ENCODE measurements at regions not wholly inside any gene's neighbourhood (a gene's known extent, or its start where the extent isn't known, plus 50 kb on each side); places are given as distances from the start of the nearest gene placed in this dataset.

DNA sequence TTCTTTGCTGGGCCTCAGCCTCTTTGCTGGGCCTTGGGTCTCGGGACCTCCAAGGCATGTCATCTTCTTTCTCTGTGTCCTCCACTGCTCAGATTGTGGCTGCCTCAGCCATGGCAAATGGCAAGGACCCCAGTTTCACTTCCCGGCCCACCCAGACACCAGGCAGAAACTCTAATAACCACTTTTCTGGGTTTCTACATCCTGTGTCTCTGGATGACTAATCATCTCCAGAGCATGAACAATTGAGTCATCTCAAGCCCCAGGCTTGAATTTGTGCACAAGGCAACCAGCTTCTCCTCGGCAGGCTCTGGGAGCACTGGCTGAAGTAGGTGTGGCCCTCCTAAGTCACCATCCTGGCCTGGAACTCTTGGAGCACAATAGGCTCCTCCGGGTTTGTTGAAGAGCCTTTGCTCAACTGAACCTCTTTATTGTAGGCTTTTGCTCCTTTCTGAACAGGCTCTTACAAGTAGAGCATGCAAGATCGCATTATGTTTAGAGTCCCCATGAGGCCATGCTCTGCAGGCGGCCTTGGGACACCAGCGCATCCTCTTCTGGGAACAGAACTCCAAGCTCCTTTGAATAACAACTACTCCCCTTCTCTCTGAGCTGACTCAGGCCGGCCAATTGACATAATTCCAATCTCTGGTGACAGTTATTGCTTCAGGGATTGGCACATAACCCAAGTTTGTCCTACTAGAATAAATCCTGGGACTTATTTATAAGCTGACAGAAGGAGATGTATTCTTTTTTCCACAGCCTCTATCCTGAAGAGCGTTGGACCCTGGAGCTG lies 218.1 kb downstream of the WDR11 start:
- intact Hi-C loops (cut with DNase I), result no loop called here
- Histone ChIP-seq H3K9me3 (ENCODE audit: control insufficient read depth, low read length) (peaks cover 2% of the 10 kb centered on the region), H3K27ac (ENCODE audit: low read depth in 1 of 2, low read length in 2 of 2) (no peak overlapping the region), H3K36me3 (ENCODE audit: control insufficient read depth in 1 of 2, insufficient read depth in 2 of 2, low read length in 1 of 2) (no peaks in the 10 kb centered on the region), H3K4me3 (ENCODE audit: low read length in 2 of 2) (no peak overlapping the region), H3K27me3 (ENCODE audit: control insufficient read depth in 1 of 2, insufficient read depth in 2 of 2, low read length in 1 of 2) (no peaks in the 10 kb centered on the region), H3K4me1 (ENCODE audit: control insufficient read depth in 1 of 2, insufficient read depth in 2 of 2, low read length in 2 of 2) (no peaks in the 10 kb centered on the region)
- ATAC-seq (ENCODE audit: low FRiP score), result no peak
- DNase-seq, result no peak
- 91 to 93% methylated on average over 9 of the region's 9 CpGs for WGBS, 2 donors

DNA sequence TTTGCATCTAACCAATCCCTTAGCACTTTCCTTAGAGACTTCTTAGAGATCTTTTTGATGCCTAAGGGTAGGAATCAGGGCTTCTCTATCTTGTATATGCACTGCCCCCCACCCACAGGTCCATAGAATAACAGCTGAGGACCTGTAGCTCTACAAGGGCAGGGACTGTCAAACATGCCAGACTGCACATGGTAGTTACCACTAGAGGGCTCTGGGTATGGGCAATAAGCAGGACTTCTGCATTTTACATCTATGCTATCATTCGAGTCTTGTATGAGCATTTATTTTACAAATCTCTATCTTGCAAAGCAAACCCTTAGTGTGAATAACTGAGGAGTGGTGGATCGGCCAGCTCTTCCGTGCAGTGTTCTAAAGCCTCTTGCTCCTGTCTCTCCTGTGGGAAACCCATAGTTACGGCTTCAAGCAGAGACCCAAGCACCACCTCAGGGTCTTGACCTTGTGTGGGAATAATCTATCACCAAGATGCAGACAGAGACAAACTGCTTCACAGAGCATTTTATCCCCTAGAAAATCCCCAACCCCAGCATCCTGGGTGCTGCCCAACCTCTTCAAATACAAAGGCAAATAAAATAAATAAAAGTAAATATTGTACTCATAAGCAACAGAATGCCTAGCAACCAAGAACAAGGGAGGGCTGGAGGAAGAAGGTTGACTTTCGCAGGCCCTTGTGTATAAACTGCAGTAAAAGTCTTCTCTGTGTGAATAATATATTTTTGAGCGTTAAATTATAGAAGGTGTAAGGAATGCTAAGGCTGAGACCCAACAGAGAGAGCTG lies 219.3 kb downstream of the WDR11 start:
- Histone ChIP-seq H3K4me3 (ENCODE audit: low read length in 2 of 2) (no peak overlapping the region), H3K27ac (ENCODE audit: low read depth in 1 of 2, low read length in 2 of 2) (no peak overlapping the region), H3K36me3 (ENCODE audit: control insufficient read depth in 1 of 2, insufficient read depth in 2 of 2, low read length in 1 of 2) (no peaks in the 10 kb centered on the region), H3K27me3 (ENCODE audit: control insufficient read depth in 1 of 2, insufficient read depth in 2 of 2, low read length in 1 of 2) (no peaks in the 10 kb centered on the region), H3K4me1 (ENCODE audit: control insufficient read depth in 1 of 2, insufficient read depth in 2 of 2, low read length in 2 of 2) (no peaks in the 10 kb centered on the region), H3K9me3 (ENCODE audit: control insufficient read depth, low read length) (peaks cover 2% of the 10 kb centered on the region)
- DNase-seq (no peak), ATAC-seq (ENCODE audit: low FRiP score) (no peak)
- 87% methylated on average over 6 of the region's 6 CpGs for WGBS, 2 donors
- intact Hi-C loops (cut with DNase I), result no loop called here

DNA sequence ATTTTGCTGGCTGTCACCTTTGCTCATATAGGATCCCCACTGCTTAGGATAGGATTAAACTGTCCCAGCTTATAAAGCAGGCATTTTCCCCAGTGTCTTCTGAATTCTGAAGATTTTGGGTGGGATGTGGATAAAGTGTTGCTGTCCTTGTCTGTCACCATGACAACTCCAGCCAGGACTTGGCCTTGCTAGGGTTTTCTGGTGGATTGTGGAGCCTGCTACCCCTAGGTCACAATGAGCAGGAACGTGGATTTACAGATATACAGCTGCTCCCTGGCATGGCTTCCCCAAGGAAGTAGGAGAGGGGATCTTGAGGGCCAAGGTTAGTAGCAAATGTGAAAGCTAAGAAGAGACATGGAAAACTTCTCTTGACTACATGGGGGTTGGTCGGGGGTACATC lies 220.7 kb downstream of the WDR11 start:
- Histone ChIP-seq H3K4me3 (ENCODE audit: low read length in 2 of 2) (no peak overlapping the region), H3K4me1 (ENCODE audit: control insufficient read depth in 1 of 2, insufficient read depth in 2 of 2, low read length in 2 of 2) (no peaks in the 10 kb centered on the region), H3K36me3 (ENCODE audit: control insufficient read depth in 1 of 2, insufficient read depth in 2 of 2, low read length in 1 of 2) (no peaks in the 10 kb centered on the region), H3K27ac (ENCODE audit: low read depth in 1 of 2, low read length in 2 of 2) (no peak overlapping the region), H3K9me3 (ENCODE audit: control insufficient read depth, low read length) (peaks cover 2% of the 10 kb centered on the region), H3K27me3 (ENCODE audit: control insufficient read depth in 1 of 2, insufficient read depth in 2 of 2, low read length in 1 of 2) (no peaks in the 10 kb centered on the region)
- ATAC-seq (ENCODE audit: low FRiP score) (no peak), DNase-seq (no peak)
- WGBS, 2 donors, result 58 to 79% methylated on average over 2 of the region's 2 CpGs
- intact Hi-C loops (cut with DNase I), result no loop called here

DNA sequence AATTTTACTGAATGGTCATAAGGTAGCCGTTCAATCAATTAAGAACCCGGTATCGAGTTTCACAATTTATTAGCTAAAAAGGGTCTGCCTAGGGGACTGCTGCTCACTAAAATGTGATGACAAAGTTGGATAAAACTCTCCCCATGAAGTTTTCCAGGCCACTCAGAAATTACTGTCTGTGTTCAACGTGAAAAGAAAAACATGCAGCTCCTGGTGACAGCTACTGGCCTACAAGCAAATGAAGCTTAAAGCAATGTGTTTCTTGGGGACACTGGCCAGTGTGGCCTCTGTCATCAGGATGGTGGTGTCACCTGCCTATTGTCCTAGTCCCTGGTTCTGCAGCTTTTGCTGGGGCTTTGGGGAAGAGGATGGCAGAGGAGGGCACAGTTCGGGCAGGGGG lies 222.6 kb downstream of the WDR11 start:
- Histone ChIP-seq H3K9me3 (ENCODE audit: control insufficient read depth, low read length) (no peaks in the 10 kb centered on the region), H3K4me1 (ENCODE audit: control insufficient read depth in 1 of 2, insufficient read depth in 2 of 2, low read length in 2 of 2) (no peaks in the 10 kb centered on the region), H3K4me3 (ENCODE audit: low read length in 2 of 2) (no peak overlapping the region), H3K27ac (ENCODE audit: low read depth in 1 of 2, low read length in 2 of 2) (no peak overlapping the region), H3K36me3 (ENCODE audit: control insufficient read depth in 1 of 2, insufficient read depth in 2 of 2, low read length in 1 of 2) (no peaks in the 10 kb centered on the region), H3K27me3 (ENCODE audit: control insufficient read depth in 1 of 2, insufficient read depth in 2 of 2, low read length in 1 of 2) (no peaks in the 10 kb centered on the region)
- DNase-seq, result no peak
- intact Hi-C loops (cut with DNase I), result no loop called here
- WGBS, 2 donors, result 75 to 79% methylated on average over 5 of the region's 5 CpGs
- ATAC-seq (ENCODE audit: low FRiP score), result no peak

DNA sequence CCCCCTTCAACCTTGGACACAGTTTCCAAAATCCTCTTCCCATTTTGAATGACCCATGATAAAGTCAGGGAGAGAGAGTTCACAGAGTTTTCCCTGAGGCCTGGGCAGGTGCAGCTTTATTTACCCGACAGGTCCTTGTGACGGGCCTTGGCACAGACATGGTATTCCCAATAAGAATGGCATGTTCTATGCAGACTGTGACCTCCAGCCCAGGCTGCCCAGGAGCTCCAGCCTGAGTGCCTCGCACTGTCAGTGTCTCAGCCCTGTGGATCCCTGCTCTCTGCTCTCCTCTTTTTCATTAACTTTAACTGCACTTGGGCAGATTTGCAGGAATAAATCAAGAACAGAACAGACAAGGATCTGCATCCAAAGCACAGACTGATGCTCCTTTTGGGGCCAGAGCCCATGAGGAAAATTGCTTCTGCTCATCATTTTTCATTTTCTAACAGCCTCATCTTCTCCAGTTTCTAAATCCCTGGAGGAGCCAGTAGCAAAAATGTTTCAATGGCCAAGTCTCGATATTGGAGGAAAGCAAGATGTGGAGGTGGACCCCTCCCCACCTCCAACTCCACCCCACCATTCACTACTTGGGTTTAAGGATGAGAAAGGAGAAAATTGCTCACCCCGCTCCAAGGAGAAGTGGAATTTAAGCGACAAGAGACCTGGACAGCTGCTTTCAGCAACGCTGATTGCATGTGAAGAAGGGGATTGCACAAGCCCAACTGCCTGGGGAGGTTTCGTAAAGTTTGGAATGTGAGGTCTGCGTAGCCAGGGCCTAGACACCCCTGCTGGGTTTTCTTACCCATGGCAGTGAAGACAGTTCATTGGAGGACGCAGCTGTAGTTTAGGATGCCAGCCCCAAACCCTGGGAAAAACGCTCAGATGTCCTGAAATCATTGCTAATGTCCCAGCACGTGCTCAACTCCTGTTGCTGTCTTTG lies 225.9 kb downstream of the WDR11 start:
- Histone ChIP-seq H3K27ac (ENCODE audit: low read depth in 1 of 2, low read length in 2 of 2) (no peak overlapping the region), H3K9me3 (ENCODE audit: control insufficient read depth, low read length) (no peaks in the 10 kb centered on the region), H3K4me3 (ENCODE audit: low read length in 2 of 2) (no peak overlapping the region), H3K27me3 (ENCODE audit: control insufficient read depth in 1 of 2, insufficient read depth in 2 of 2, low read length in 1 of 2) (no peaks in the 10 kb centered on the region), H3K36me3 (ENCODE audit: control insufficient read depth in 1 of 2, insufficient read depth in 2 of 2, low read length in 1 of 2) (no peaks in the 10 kb centered on the region), H3K4me1 (ENCODE audit: control insufficient read depth in 1 of 2, insufficient read depth in 2 of 2, low read length in 2 of 2) (no peaks in the 10 kb centered on the region)
- 80 to 83% methylated on average over 12 of the region's 12 CpGs for WGBS, 2 donors
- DNase-seq (no peak), ATAC-seq (ENCODE audit: low FRiP score) (no peak)
- intact Hi-C loops (cut with DNase I), result no loop called here

DNA sequence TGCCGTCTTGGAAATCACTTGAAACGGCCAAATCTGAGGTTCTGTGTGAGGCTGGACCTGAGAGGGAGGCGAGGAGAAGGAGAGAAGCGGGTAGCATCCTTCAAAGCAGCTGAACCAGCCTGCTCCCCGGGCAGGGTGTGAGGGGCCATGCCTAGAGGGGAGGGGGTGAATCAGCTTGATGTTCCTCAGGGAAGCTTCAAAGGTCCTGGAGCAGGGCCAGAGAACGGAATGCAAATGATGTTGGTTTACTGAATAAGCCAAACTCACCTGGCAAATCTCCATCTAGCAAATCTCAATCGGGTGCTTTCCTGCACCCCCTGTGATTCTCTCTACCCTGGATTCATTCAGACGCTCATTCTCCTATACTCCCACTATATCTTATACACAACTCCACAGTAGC lies 226.9 kb downstream of the WDR11 start:
- Histone ChIP-seq H3K4me1 (ENCODE audit: control insufficient read depth in 1 of 2, insufficient read depth in 2 of 2, low read length in 2 of 2) (no peaks in the 10 kb centered on the region), H3K36me3 (ENCODE audit: control insufficient read depth in 1 of 2, insufficient read depth in 2 of 2, low read length in 1 of 2) (no peaks in the 10 kb centered on the region), H3K4me3 (ENCODE audit: low read length in 2 of 2) (no peak overlapping the region), H3K27ac (ENCODE audit: low read depth in 1 of 2, low read length in 2 of 2) (no peak overlapping the region), H3K27me3 (ENCODE audit: control insufficient read depth in 1 of 2, insufficient read depth in 2 of 2, low read length in 1 of 2) (no peaks in the 10 kb centered on the region), H3K9me3 (ENCODE audit: control insufficient read depth, low read length) (no peaks in the 10 kb centered on the region)
- no peak for ATAC-seq (ENCODE audit: low FRiP score)
- intact Hi-C loops (cut with DNase I), result no loop called here
- WGBS, 2 donors, result 78% methylated on average over 8 of the region's 8 CpGs
- DNase-seq, result no peak

DNA sequence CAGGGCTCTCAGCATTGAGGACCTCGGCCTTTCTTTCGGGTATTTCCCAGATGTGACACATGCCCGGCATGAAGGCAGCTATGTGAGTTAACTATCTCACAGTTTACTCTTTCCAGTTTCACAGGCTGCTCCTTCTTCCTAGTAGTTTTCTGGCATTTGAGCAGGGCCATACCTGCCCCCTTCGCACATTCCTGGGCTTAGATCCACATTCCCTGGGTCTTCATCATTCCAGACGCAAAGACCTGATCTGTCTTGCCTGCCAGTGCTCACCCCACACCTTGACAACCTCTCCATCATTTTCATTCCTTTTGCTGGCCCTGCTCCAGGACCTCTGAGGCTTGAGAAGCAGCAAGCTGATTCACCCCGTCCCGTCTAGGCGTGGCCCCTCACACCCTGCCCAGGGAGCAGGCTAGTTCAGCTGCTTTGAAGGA lies 227.5 kb downstream of the WDR11 start:
- H3K27ac ChIP-seq (ENCODE audit: low read depth in 1 of 2, low read length in 2 of 2), result no peak overlapping the region
- no peak for ATAC-seq (ENCODE audit: low FRiP score)
- intact Hi-C loops (cut with DNase I), result no loop called here

DNA sequence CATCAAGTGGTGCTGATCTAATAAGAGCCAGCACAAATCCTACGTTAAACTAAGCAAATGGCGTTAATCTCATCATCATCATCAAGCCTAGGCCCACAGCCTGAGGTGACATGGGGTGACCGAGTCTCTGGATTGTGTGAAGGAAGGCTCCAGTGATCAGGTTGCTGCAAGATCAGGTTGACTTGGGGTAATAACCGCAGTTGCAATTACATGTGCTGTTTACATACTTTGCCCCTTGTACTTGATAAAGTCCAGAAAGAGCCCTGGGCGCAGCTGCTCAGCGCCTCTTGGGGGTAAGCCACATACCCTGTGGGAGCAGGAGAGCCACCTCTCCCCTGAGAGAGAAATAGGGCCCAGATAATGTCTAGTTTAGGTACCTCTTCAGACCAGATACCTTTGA lies 228.1 kb downstream of the WDR11 start:
- Histone ChIP-seq H3K4me3 (ENCODE audit: low read length in 2 of 2) (no peak overlapping the region), H3K9me3 (ENCODE audit: control insufficient read depth, low read length) (no peaks in the 10 kb centered on the region), H3K27ac (ENCODE audit: low read depth in 1 of 2, low read length in 2 of 2) (no peak overlapping the region), H3K36me3 (ENCODE audit: control insufficient read depth in 1 of 2, insufficient read depth in 2 of 2, low read length in 1 of 2) (no peaks in the 10 kb centered on the region), H3K27me3 (ENCODE audit: control insufficient read depth in 1 of 2, insufficient read depth in 2 of 2, low read length in 1 of 2) (no peaks in the 10 kb centered on the region), H3K4me1 (ENCODE audit: control insufficient read depth in 1 of 2, insufficient read depth in 2 of 2, low read length in 2 of 2) (no peaks in the 10 kb centered on the region)
- no peak for DNase-seq
- intact Hi-C loops (cut with DNase I), result no loop called here
- no peak for ATAC-seq (ENCODE audit: low FRiP score)
- 90 to 94% methylated on average over 6 of the region's 6 CpGs for WGBS, 2 donors

More for the DNA sequence above, 227.5 kb downstream of the WDR11 start:
- no peaks in the 10 kb centered on the region for H3K9me3 ChIP-seq (ENCODE audit: control insufficient read depth, low read length)
- H3K4me1 ChIP-seq (ENCODE audit: control insufficient read depth in 1 of 2, insufficient read depth in 2 of 2, low read length in 2 of 2), result no peaks in the 10 kb centered on the region
- H3K4me3 ChIP-seq (ENCODE audit: low read length in 2 of 2), result no peak overlapping the region
- DNase-seq, result no peak
- no peaks in the 10 kb centered on the region for H3K27me3 ChIP-seq (ENCODE audit: control insufficient read depth in 1 of 2, insufficient read depth in 2 of 2, low read length in 1 of 2)
- H3K36me3 ChIP-seq (ENCODE audit: control insufficient read depth in 1 of 2, insufficient read depth in 2 of 2, low read length in 1 of 2), result no peaks in the 10 kb centered on the region
- 82 to 88% methylated on average over 8 of the region's 8 CpGs for WGBS, 2 donors

Measured in aorta (tissue), 5 donors.